SH-SY5Y (cell line): ENCODE measurements at regions not wholly inside any gene's neighbourhood (a gene's known extent, or its start where the extent isn't known, plus 50 kb on each side); places are given as distances from the start of the nearest gene placed in this dataset.

Source experiments
- GATA2 ChIP-seq: IDR thresholded peaks from 2 replicates; pipeline ENCODE4 v1.6.1; 2011; ENCODE audit warnings: mild to moderate bottlenecking, low read depth, low read length
- GATA3 ChIP-seq: IDR thresholded peaks from 2 replicates; pipeline ENCODE4 v1.6.1; 2011; ENCODE audit warnings: low read depth, mild to moderate bottlenecking, low read length, moderate library complexity

DNA sequence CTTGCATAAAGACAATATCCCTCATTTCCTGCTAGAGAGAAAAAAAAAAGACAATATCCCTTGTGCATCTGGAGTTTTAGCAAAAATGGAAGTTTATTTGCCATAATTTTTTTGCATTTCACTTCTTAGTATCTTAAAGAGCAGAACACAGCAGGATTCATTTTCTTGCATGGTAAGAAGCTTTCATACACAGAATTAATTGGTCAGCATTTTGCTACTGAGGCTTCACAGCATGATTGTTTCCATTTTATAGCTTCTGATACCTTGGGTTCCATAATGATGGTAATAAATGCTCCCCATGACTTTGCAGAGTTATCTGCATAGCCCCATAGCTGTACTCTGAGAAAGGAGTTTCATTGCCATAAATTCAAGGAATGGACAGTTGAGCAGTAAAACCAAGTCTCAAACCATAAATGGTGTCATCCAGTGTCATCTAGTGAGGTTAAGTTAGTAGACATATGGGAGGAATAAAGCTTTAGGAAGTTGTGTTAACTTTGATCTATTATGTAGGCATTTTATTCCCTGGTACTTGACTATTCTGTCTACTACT is 88.8 kb upstream of the PLD5 start:
- TF ChIP-seq GATA2 (no peak), GATA3 (no peak)
